ENCODE measurements at regions not wholly inside any gene's neighbourhood (a gene's known extent, or its start where the extent isn't known, plus 50 kb on each side); places are given as distances from the start of the nearest gene placed in this dataset.

DNA sequence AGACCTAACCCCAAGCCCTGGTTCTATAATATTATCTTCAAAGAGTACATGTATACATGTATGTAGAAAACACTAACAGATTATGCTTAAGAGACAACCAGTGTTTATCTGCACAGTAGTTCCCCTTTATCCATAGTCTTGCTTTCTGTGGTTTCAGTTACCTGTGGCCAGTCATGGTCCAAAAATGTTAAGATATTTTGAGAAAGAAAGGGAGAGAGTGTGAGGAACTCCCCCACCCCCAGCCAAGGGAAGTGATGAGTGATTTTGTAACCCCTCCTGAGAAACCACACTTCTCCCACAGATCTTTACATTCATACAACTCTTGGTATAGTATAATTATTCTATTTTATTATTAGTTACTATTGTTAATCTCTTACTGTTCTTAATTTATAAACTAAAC is 77.3 kb upstream of the CNTN1 start (continued):
- peak; percentile 91 for TF ChIP-seq ATF2 (IDR thresholded peaks at IDR 0.05; ENCODE audit: low read length)
- TF ChIP-seq PML (IDR thresholded peaks at IDR 0.05; ENCODE audit: low read length), result 0 out of 2 replicates have a peak, but pooled peaks have one; percentile 37
- 0 out of 2 replicates have a peak, but pooled peaks have one; percentile 75 for TF ChIP-seq CBX5 (IDR thresholded peaks at IDR 0.05; ENCODE audit: low read depth)
- TF ChIP-seq FOXM1 (IDR thresholded peaks at IDR 0.05; ENCODE audit: low read depth, low read length), result peak; percentile 81; the same call in 1 of the 2 replicates
- TF ChIP-seq, protein P1, sequence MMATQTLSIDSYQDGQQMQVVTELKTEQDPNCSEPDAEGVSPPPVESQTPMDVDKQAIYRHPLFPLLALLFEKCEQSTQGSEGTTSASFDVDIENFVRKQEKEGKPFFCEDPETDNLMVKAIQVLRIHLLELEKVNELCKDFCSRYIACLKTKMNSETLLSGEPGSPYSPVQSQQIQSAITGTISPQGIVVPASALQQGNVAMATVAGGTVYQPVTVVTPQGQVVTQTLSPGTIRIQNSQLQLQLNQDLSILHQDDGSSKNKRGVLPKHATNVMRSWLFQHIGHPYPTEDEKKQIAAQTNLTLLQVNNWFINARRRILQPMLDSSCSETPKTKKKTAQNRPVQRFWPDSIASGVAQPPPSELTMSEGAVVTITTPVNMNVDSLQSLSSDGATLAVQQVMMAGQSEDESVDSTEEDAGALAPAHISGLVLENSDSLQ (IDR thresholded peaks at IDR 0.05), result no peak
- TF ChIP-seq NFIC (IDR thresholded peaks at IDR 0.05; ENCODE audit: low read depth, low read length), result peak; percentile 96
- TF ChIP-seq RAD21 (IDR thresholded peaks at IDR 0.05; ENCODE audit: insufficient read depth, low read depth, low read length), result 0 out of 2 replicates have a peak, but pooled peaks have one; percentile 9
- no peak for TF ChIP-seq STAT3 (IDR thresholded peaks at IDR 0.05; ENCODE audit: low read depth, low read length)
- TF ChIP-seq RELA (IDR thresholded peaks at IDR 0.05; ENCODE audit: borderline replicate concordance, partially characterized antibody), result no peak
- peak; percentile 94; the same call in 1 of the 2 replicates for TF ChIP-seq MTA3 (IDR thresholded peaks at IDR 0.05; ENCODE audit: borderline replicate concordance, low read length)
- peak; percentile 80; the same call in 1 of the 2 replicates for TF ChIP-seq MEF2A (IDR thresholded peaks at IDR 0.05; ENCODE audit: insufficient read depth, low read depth, low read length)
- TF ChIP-seq IKZF1 (conservative IDR thresholded peaks at IDR 0.05), result peak; percentile 84
- TF ChIP-seq ZNF207 (IDR thresholded peaks at IDR 0.05; ENCODE audit: borderline replicate concordance), result no peak
- peak; percentile 46; the same call in 1 of the 2 replicates for TF ChIP-seq GATAD2B (conservative IDR thresholded peaks at IDR 0.05; ENCODE audit: low read depth)
- no peak for TF ChIP-seq SP1 (IDR thresholded peaks at IDR 0.05; ENCODE audit: low read depth, low read length)
- TF ChIP-seq SREBF2 (IDR thresholded peaks at IDR 0.05; ENCODE audit: low read length), result no peak
- peak; percentile 84 for TF ChIP-seq EED (IDR thresholded peaks at IDR 0.05; ENCODE audit: low read depth)
- TF ChIP-seq SIX5 (IDR thresholded peaks at IDR 0.05; ENCODE audit: low read depth, low read length, severe bottlenecking), result no peak
- peak; percentile 55 for TF ChIP-seq CREM (IDR thresholded peaks at IDR 0.05; ENCODE audit: low read depth)
- peak; percentile 49; the same call in 1 of the 2 replicates for TF ChIP-seq CBFB (IDR thresholded peaks at IDR 0.05; ENCODE audit: low read depth)
- TF ChIP-seq MTA2 (IDR thresholded peaks at IDR 0.05; ENCODE audit: low read depth), result peak; percentile 64
- TF ChIP-seq, protein P2, sequence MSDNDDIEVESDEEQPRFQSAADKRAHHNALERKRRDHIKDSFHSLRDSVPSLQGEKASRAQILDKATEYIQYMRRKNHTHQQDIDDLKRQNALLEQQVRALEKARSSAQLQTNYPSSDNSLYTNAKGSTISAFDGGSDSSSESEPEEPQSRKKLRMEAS (IDR thresholded peaks at IDR 0.05; ENCODE audit: low read depth, low read length), result no peak
- peak; percentile 74; the same call in 1 of the 2 replicates for TF ChIP-seq RELB (IDR thresholded peaks at IDR 0.05; ENCODE audit: low read depth)
- TF ChIP-seq PAX5 (IDR thresholded peaks at IDR 0.05; ENCODE audit: borderline replicate concordance, low read depth, low read length), result 0 out of 2 replicates have a peak, but pooled peaks have one; percentile 45
- peak; percentile 55; the same call in 1 of the 2 replicates for TF ChIP-seq BMI1 (IDR thresholded peaks at IDR 0.05; ENCODE audit: borderline replicate concordance)
- TF ChIP-seq ATF3 (IDR thresholded peaks at IDR 0.05; ENCODE audit: borderline replicate concordance, extremely low read depth, low read depth, low read length), result no peak

All from GM12878 (cell line).